Endothelial cell of umbilical vein (primary cell): ENCODE measurements at regions not wholly inside any gene's neighbourhood (a gene's known extent, or its start where the extent isn't known, plus 50 kb on each side); places are given as distances from the start of the nearest gene placed in this dataset.

Experiments used
- BruUV-seq: library from RNA; stranded (reverse); fragments of 400-500 nt; replicated peaks from 2 replicates; lab custom pipeline; 2021; lab: Mats Ljungman, UMichigan
- CTCF ChIA-PET: fragments of 300-600, 350-600 bp; sonication (Branson Sonifier 250); formaldehyde crosslinking; loops from one replicate; lab custom pipeline; 2021; ENCODE audit warnings: antibody characterized with exemption, inconsistent platforms; lab: Charles Lee
- POLR2A ChIA-PET: fragments of 300-600, 350-600 bp; sonication (Branson Sonifier 250); formaldehyde crosslinking; loops from one replicate; lab custom pipeline; 2021; ENCODE audit warnings: antibody characterized with exemption, inconsistent platforms; lab: Charles Lee
- DNase-seq: peaks from one replicate; pipeline ENCODE4 v3.0.0-alpha.2; 2011; ENCODE audit warnings: low read depth, low spot score
- FAIRE-seq: peaks from 2 replicates; lab custom pipeline; 2011; peaks lifted over from hg19 to GRCh38; lab: Jason Lieb, UNC
- H2AFZ ChIP-seq: 2 replicates; pipeline ENCODE4 v1.6.0; 2012; ENCODE audit warnings: low read depth, low read length, control low read depth, inconsistent platforms
- H3K27ac ChIP-seq: 2 replicates; pipeline ENCODE4 v1.5.1; 2011; ENCODE audit warnings: low read depth, mild to moderate bottlenecking, control low read depth, low read length, moderate library complexity; ENCODE audit not compliant: insufficient read depth
- H3K27me3 ChIP-seq, 2 experiments: 2 replicates each; pipeline versions ENCODE4 v1.6.0 to v1.6.1; 2011; ENCODE audit warnings: low read length in 2 of 2, mixed read lengths in 1 of 2; ENCODE audit not compliant: control insufficient read depth in 2 of 2, insufficient read depth in 2 of 2
- H3K36me3 ChIP-seq, 2 experiments: 2 replicates in 1 of 2; 3 replicates in 1 of 2; pipeline ENCODE4 v1.5.1; 2011; ENCODE audit warnings: low read length in 2 of 2, mild to moderate bottlenecking in 1 of 2, moderate library complexity in 1 of 2; ENCODE audit not compliant: control insufficient read depth in 2 of 2, insufficient read depth in 2 of 2; ENCODE audit errors: extremely low read depth in 1 of 2
- H3K4me1 ChIP-seq: 3 replicates; pipeline ENCODE4 v1.5.1; 2011; ENCODE audit warnings: mild to moderate bottlenecking, low read length; ENCODE audit not compliant: control insufficient read depth, insufficient read depth; ENCODE audit errors: extremely low read depth
- H3K4me2 ChIP-seq: 2 replicates; pipeline ENCODE4 v1.6.1; 2011; ENCODE audit warnings: low read length, control low read depth, mixed read lengths; ENCODE audit not compliant: insufficient read depth
- H3K4me3 ChIP-seq, 3 experiments: fragments of 200-600 bp in 1 of 3; sonication (generic), shearing (Covaris generic) in 1 of 3; replicated peaks in 1 of 3; 2 replicates each; pipeline ENCODE4 v1.5.1; 2011 to 2016; ENCODE audit warnings: control low read depth in 3 of 3, low read length in 3 of 3, mild to moderate bottlenecking in 2 of 3, inconsistent platforms in 1 of 3, low read depth in 1 of 3, moderate library complexity in 1 of 3; ENCODE audit not compliant: insufficient read depth in 1 of 3
- H3K79me2 ChIP-seq: 2 replicates; pipeline ENCODE4 v1.6.0; 2012; ENCODE audit warnings: low read length, inconsistent platforms; ENCODE audit not compliant: control insufficient read depth, insufficient read depth
- H3K9ac ChIP-seq: replicated peaks from 2 replicates; pipeline ENCODE3; 2011; ENCODE audit warnings: low read length, control low read depth; ENCODE audit not compliant: insufficient read depth; ENCODE audit errors: extremely low read depth
- H3K9me1 ChIP-seq: replicated peaks from 3 replicates; pipeline ENCODE4 v1.6.0; 2011; ENCODE audit warnings: mild to moderate bottlenecking, low read length; ENCODE audit not compliant: control insufficient read depth, insufficient read depth; ENCODE audit errors: extremely low read depth
- H3K9me3 ChIP-seq: replicated peaks from 2 replicates; pipeline ENCODE4 v1.5.1; 2012; ENCODE audit warnings: low read length, inconsistent platforms; ENCODE audit not compliant: control insufficient read depth, insufficient read depth
- H4K20me1 ChIP-seq: replicated peaks from 2 replicates; pipeline ENCODE3; 2011; ENCODE audit warnings: mild to moderate bottlenecking, low read length; ENCODE audit not compliant: control insufficient read depth, insufficient read depth; ENCODE audit errors: extremely low read depth
- CTCF ChIP-seq, 2 donors: IDR thresholded peaks; 1 replicate in 1 of 2; 2 replicates in 1 of 2; pipeline ENCODE4 v1.5.1; 2011; ENCODE audit warnings: low read length in 2 of 2, mild to moderate bottlenecking in 2 of 2, moderate library complexity in 2 of 2, control low read depth in 1 of 2, inconsistent platforms in 1 of 2, low read depth in 1 of 2; ENCODE audit not compliant: insufficient read depth in 1 of 2; ENCODE audit errors: extremely low read depth in 1 of 2
- EZH2 ChIP-seq: IDR thresholded peaks from 2 replicates; pipeline ENCODE4 v1.6.1; 2012; ENCODE audit warnings: borderline replicate concordance, low read depth, mild to moderate bottlenecking, moderate library complexity, low read length, inconsistent platforms; ENCODE audit not compliant: severe bottlenecking
- FOS ChIP-seq: IDR thresholded peaks from 2 replicates; pipeline ENCODE4 v1.6.1; 2011; ENCODE audit warnings: mild to moderate bottlenecking, low read length, moderate library complexity, borderline replicate concordance; ENCODE audit not compliant: insufficient read depth
- GATA2 ChIP-seq: IDR thresholded peaks from 2 replicates; pipeline ENCODE4 v1.7.0; 2011; ENCODE audit warnings: low read depth, mild to moderate bottlenecking, moderate library complexity, mixed read lengths, low read length; ENCODE audit not compliant: insufficient read length, insufficient read depth
- JUN ChIP-seq: IDR thresholded peaks from 2 replicates; pipeline ENCODE4 v1.6.1; 2011; ENCODE audit warnings: borderline replicate concordance, low read depth; ENCODE audit not compliant: insufficient read length, insufficient read depth
- MYC ChIP-seq: IDR thresholded peaks from one replicate; pipeline ENCODE4 v1.6.1; 2011; ENCODE audit warnings: mild to moderate bottlenecking, low read depth, low read length
- POLR2A ChIP-seq: IDR thresholded peaks from 2 replicates; pipeline ENCODE4 v1.6.1; 2012; ENCODE audit warnings: low read depth, mild to moderate bottlenecking, control low read depth, low read length
- POLR2AphosphoS5 ChIP-seq: IDR thresholded peaks from 2 replicates; pipeline ENCODE4 v1.6.1; 2012; ENCODE audit warnings: low read depth, mild to moderate bottlenecking, control low read depth, low read length, moderate library complexity; ENCODE audit not compliant: insufficient read depth
- dilution Hi-C: fragments of 300-500 bp; cut with MboI; formaldehyde crosslinking; loops from one replicate; pipeline ENCODE4 v1.15.0; 2019; ENCODE audit warnings: low sequenced_read_pairs; ENCODE audit not compliant: extremely low pct_ligation_motif_present
- intact Hi-C: fragments of 100-400 bp; cut with micrococcal nuclease; formaldehyde crosslinking; loops from one replicate; pipeline ENCODE4 v1.10.0; 2022
- TF ChIP-seq, protein P1 (sequence below): IDR thresholded peaks from 2 replicates; pipeline ENCODE4 v1.6.1; 2011; ENCODE audit not compliant: insufficient read depth, insufficient read length

- Histone ChIP-seq H3K4me2 (no peak overlapping the region), H4K20me1 (no peaks in the 10 kb centered on the region), H3K27me3 (no peaks in the 10 kb centered on the region), H2AFZ (no peak overlapping the region), H3K9ac (no peak overlapping the region), H3K9me3 (peaks cover 2% of the 10 kb centered on the region), H3K36me3 (no peaks in the 10 kb centered on the region), H3K4me3 (no peak overlapping the region), H3K9me1 (no peaks in the 10 kb centered on the region), H3K4me1 (no peaks in the 10 kb centered on the region), H3K27ac (no peak overlapping the region), H3K79me2 (no peaks in the 10 kb centered on the region)
- POLR2A ChIA-PET, result no interaction called here
- no TSS peak for BruUV-seq
- FAIRE-seq (no peak), DNase-seq (no peak)
- dilution Hi-C loops, result no loop called here
- CTCF ChIA-PET, result no interaction called here
- no peak for TF ChIP-seq CTCF (IDR thresholded peaks at IDR 0.05; ENCODE audit: extremely low read depth in 1 of 2, insufficient read depth in 1 of 2, low read depth in 1 of 2, low read length in 2 of 2)
- no peak for TF ChIP-seq MYC
- TF ChIP-seq FOS, result no peak
- no peak for TF ChIP-seq GATA2
- TF ChIP-seq, protein P1, sequence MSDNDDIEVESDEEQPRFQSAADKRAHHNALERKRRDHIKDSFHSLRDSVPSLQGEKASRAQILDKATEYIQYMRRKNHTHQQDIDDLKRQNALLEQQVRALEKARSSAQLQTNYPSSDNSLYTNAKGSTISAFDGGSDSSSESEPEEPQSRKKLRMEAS, result no peak
- TF ChIP-seq POLR2AphosphoS5, result no peak
- no peak for TF ChIP-seq JUN
- TF ChIP-seq EZH2, result no peak
- TF ChIP-seq POLR2A, result no peak
- intact Hi-C loops, result no loop called here
Observed at GRCh38 chr7:8831376-8831775, 398.0 kb downstream of the NXPH1 start.
